ENCODE measurements at regions not wholly inside any gene's neighbourhood (a gene's known extent, or its start where the extent isn't known, plus 50 kb on each side); places are given as distances from the start of the nearest gene placed in this dataset.

- TF ChIP-seq CTCF (IDR thresholded peaks at IDR 0.05) (no peak), KAT7 (CRISPR knock-in tag; IDR thresholded peaks at IDR 0.05; ENCODE audit: borderline replicate concordance) (no peak), ETV6 (CRISPR knock-in tag; IDR thresholded peaks at IDR 0.05) (no peak), FOXJ3 (CRISPR knock-in tag; IDR thresholded peaks at IDR 0.05; ENCODE audit: borderline replicate concordance) (no peak), ZNF512 (CRISPR knock-in tag; IDR thresholded peaks at IDR 0.05; ENCODE audit: borderline replicate concordance) (no peak), MAX (CRISPR knock-in tag; IDR thresholded peaks at IDR 0.05) (no peak), TEAD4 (CRISPR knock-in tag; IDR thresholded peaks at IDR 0.05) (no peak), TEAD1 (CRISPR knock-in tag; IDR thresholded peaks at IDR 0.05) (no peak), ERG (CRISPR knock-in tag; IDR thresholded peaks at IDR 0.05) (no peak), NR3C1 (CRISPR knock-in tag; conservative IDR thresholded peaks at IDR 0.05; ENCODE audit: low read depth) (no peak), ZNF281 (CRISPR knock-in tag; IDR thresholded peaks at IDR 0.05) (no peak), ESRRA (CRISPR knock-in tag; IDR thresholded peaks at IDR 0.05; ENCODE audit: borderline replicate concordance) (no peak), SP1 (CRISPR knock-in tag; conservative IDR thresholded peaks at IDR 0.05) (no peak)
Observed at GRCh38 chr3:26932752-26933151, 310.2 kb downstream of the LRRC3B start.

Measured in WTC11 (cell line).